Neuronal stem cell (in vitro differentiated cells): ENCODE measurements at regions not wholly inside any gene's neighbourhood (a gene's known extent, or its start where the extent isn't known, plus 50 kb on each side); places are given as distances from the start of the nearest gene placed in this dataset.

Experiments used
- DNase-seq: peaks from one replicate; pipeline ENCODE4 v3.0.0-alpha.2; 2013; ENCODE audit warnings: low spot score
- H2AFZ ChIP-seq: one replicate; pipeline ENCODE4 v1.6.1; 2013; ENCODE audit warnings: mild to moderate bottlenecking, low read length, inconsistent platforms
- H2AK5ac ChIP-seq: 2 replicates; pipeline ENCODE4 v1.6.1; 2013; ENCODE audit warnings: low read depth, mild to moderate bottlenecking, inconsistent platforms, low read length, moderate library complexity, mixed read lengths
- H2BK120ac ChIP-seq: 2 replicates; pipeline ENCODE4 v1.6.1; 2013; ENCODE audit warnings: low read depth, mild to moderate bottlenecking, inconsistent platforms, low read length, moderate library complexity, mixed read lengths
- H2BK12ac ChIP-seq: one replicate; pipeline ENCODE4 v1.6.1; 2013; ENCODE audit warnings: low read length, inconsistent platforms
- H2BK15ac ChIP-seq: 2 replicates; pipeline ENCODE4 v1.6.1; 2013; ENCODE audit warnings: mild to moderate bottlenecking, low read length, inconsistent platforms, mixed read lengths
- H2BK5ac ChIP-seq: one replicate; pipeline ENCODE4 v1.6.1; 2013; ENCODE audit warnings: inconsistent platforms, mild to moderate bottlenecking, low read length, moderate library complexity
- H3K14ac ChIP-seq: one replicate; pipeline ENCODE4 v1.6.1; 2013; ENCODE audit warnings: low read length, inconsistent platforms
- H3K18ac ChIP-seq: 2 replicates; pipeline ENCODE4 v1.6.1; 2013; ENCODE audit warnings: low read length, inconsistent platforms
- H3K23ac ChIP-seq: 2 replicates; pipeline ENCODE4 v1.6.1; 2013; ENCODE audit warnings: low read depth, mild to moderate bottlenecking, mixed read lengths, low read length, inconsistent platforms; ENCODE audit not compliant: poor library complexity
- H3K27ac ChIP-seq: replicated peaks from 3 replicates; pipeline ENCODE4 v1.5.1; 2013; ENCODE audit warnings: low read length, inconsistent platforms
- H3K27me3 ChIP-seq, 3 experiments: 2 replicates each; pipeline ENCODE4 v1.6.1; 2013; ENCODE audit warnings: low read length in 3 of 3, mild to moderate bottlenecking in 2 of 3, inconsistent platforms in 1 of 3, low read depth in 1 of 3, mixed read lengths in 1 of 3, moderate library complexity in 1 of 3; ENCODE audit not compliant: control insufficient read depth in 3 of 3, insufficient read depth in 3 of 3
- H3K36me3 ChIP-seq, 2 donors: replicated peaks in 1 of 2; 2 replicates each; pipeline ENCODE4 v1.6.1; 2013; ENCODE audit warnings: low read length in 2 of 2; ENCODE audit not compliant: control insufficient read depth in 2 of 2, insufficient read depth in 2 of 2
- H3K4ac ChIP-seq: 2 replicates; pipeline ENCODE4 v1.6.1; 2013; ENCODE audit warnings: inconsistent platforms, mild to moderate bottlenecking, low read length, moderate library complexity
- H3K4me1 ChIP-seq, 2 donors: 1 replicate in 1 of 2; 2 replicates in 1 of 2; pipeline ENCODE4 v1.6.1; 2013; ENCODE audit warnings: low read length in 2 of 2, low read depth in 1 of 2; ENCODE audit not compliant: control insufficient read depth in 2 of 2, insufficient read depth in 1 of 2
- H3K4me2 ChIP-seq: one replicate; pipeline ENCODE4 v1.6.1; 2013; ENCODE audit warnings: mild to moderate bottlenecking, low read length, inconsistent platforms; ENCODE audit not compliant: insufficient read depth, poor library complexity, severe bottlenecking
- H3K4me3 ChIP-seq, 2 donors: 2 replicates each; pipeline ENCODE4 v1.5.1; 2013; ENCODE audit warnings: low read length in 2 of 2, mild to moderate bottlenecking in 2 of 2, inconsistent platforms in 1 of 2, moderate library complexity in 1 of 2
- H3K79me1 ChIP-seq: one replicate; pipeline ENCODE4 v1.6.1; 2013; ENCODE audit warnings: low read depth, mild to moderate bottlenecking, inconsistent platforms, low read length, moderate library complexity
- H3K9ac ChIP-seq: one replicate; pipeline ENCODE4 v1.6.1; 2013; ENCODE audit warnings: mild to moderate bottlenecking, low read depth, low read length, inconsistent platforms; ENCODE audit not compliant: poor library complexity
- H3K9me3 ChIP-seq, 2 donors: replicated peaks in 1 of 2; 2 replicates each; pipeline versions ENCODE3 to v1.6.1; 2013; ENCODE audit warnings: low read length in 2 of 2, mild to moderate bottlenecking in 2 of 2, inconsistent platforms in 1 of 2, low read depth in 1 of 2, mixed read lengths in 1 of 2, moderate library complexity in 1 of 2; ENCODE audit not compliant: control insufficient read depth in 2 of 2, insufficient read depth in 1 of 2
- H4K8ac ChIP-seq: one replicate; pipeline ENCODE4 v1.6.1; 2013; ENCODE audit warnings: low read depth, mild to moderate bottlenecking, inconsistent platforms, low read length, moderate library complexity
- H4K91ac ChIP-seq: one replicate; pipeline ENCODE4 v1.6.1; 2013; ENCODE audit warnings: low read length, low read depth, mild to moderate bottlenecking, inconsistent platforms; ENCODE audit not compliant: poor library complexity
- WGBS, 2 donors: extraction: QIAGEN DNeasy Blood & Tissue Kit; methylation state at CpG; one replicate each; pipeline ENCODE4 v1.1.7; 2013; ENCODE audit warnings: missing lambda C conversion rate in 2 of 2, mixed read lengths in 1 of 2; ENCODE audit not compliant: insufficient read length in 2 of 2, insufficient replicate concordance in 1 of 2; ENCODE audit errors: extremely low coverage in 2 of 2; 5-methylcytosine and 5-hydroxymethylcytosine counted together

- H3K18ac ChIP-seq, result no peak overlapping the region
- no peak overlapping the region for H4K8ac ChIP-seq
- H3K14ac ChIP-seq, result no peak overlapping the region
- H3K9me3 ChIP-seq, result peaks cover 0 to 8% of the 10 kb centered on the region in 2 donors
- no peak overlapping the region for H2BK15ac ChIP-seq
- H3K9ac ChIP-seq, result no peak overlapping the region
- H2BK12ac ChIP-seq, result no peak overlapping the region
- H3K4me3 ChIP-seq, result no peak overlapping the region
- H3K4me1 ChIP-seq, result peaks cover 2 to 6% of the 10 kb centered on the region in 2 donors
- H3K23ac ChIP-seq, result no peak overlapping the region
- no peak overlapping the region for H2BK5ac ChIP-seq
- no CpG with 5 or more reads among the region's 7 CpGs for WGBS, 2 donors
- H2AK5ac ChIP-seq, result no peak overlapping the region
- H3K27ac ChIP-seq, result no peak overlapping the region
- no peaks in the 10 kb centered on the region for H3K79me1 ChIP-seq
- no peak overlapping the region for H3K4me2 ChIP-seq
- H2BK120ac ChIP-seq, result no peak overlapping the region
- H3K27me3 ChIP-seq, result peaks cover 0 to 55% (median 0%) of the 10 kb centered on the region in 3 experiments
- no peak overlapping the region for H4K91ac ChIP-seq
- no peaks in the 10 kb centered on the region for H3K36me3 ChIP-seq
- DNase-seq, result no peak
- no peak overlapping the region for H2AFZ ChIP-seq
- no peak overlapping the region for H3K4ac ChIP-seq
Observed at GRCh38 chr13:31433746-31434145, 234.0 kb downstream of the B3GLCT start.

DNA sequence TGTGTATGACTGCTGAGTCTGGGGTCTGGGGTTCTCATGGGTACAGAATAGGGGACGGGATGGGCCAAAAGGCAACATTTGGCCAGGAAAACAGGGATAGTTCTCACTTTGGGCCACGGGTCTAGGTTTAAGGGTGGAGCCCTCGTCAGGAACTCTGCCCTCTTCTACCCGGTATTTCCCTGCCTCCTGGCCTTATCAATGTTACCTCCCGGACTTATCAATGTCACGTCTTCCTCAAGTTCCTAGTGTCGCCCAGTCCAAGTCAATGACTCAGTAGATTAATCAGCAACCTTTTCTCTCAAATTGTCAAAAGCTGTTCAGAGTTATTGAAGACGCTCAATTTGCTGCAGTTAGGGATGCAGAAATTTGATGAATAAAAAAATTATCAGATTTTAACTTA, 234.8 kb downstream of the B3GLCT start:
- H2AK5ac ChIP-seq, result no peak overlapping the region
- H3K23ac ChIP-seq, result no peak overlapping the region
- H3K14ac ChIP-seq, result no peak overlapping the region
- peaks cover 0 to 63% (median 0%) of the 10 kb centered on the region in 3 experiments for H3K27me3 ChIP-seq
- no peak overlapping the region for H2BK15ac ChIP-seq
- no peak overlapping the region for H2BK5ac ChIP-seq
- H3K79me1 ChIP-seq, result no peaks in the 10 kb centered on the region
- no peak overlapping the region for H3K18ac ChIP-seq
- H3K36me3 ChIP-seq, result no peaks in the 10 kb centered on the region
- DNase-seq, result no peak
- H3K9me3 ChIP-seq, result peaks cover 0 to 8% of the 10 kb centered on the region in 2 donors
- H2BK12ac ChIP-seq, result no peak overlapping the region
- no peak overlapping the region for H4K8ac ChIP-seq
- WGBS, 2 donors, result no CpG with 5 or more reads among the region's 8 CpGs
- H3K4ac ChIP-seq, result no peak overlapping the region
- no peak overlapping the region for H3K9ac ChIP-seq
- no peak overlapping the region for H4K91ac ChIP-seq
- no peak overlapping the region for H2AFZ ChIP-seq
- H3K4me3 ChIP-seq, result no peak overlapping the region
- H3K4me2 ChIP-seq, result no peak overlapping the region
- H2BK120ac ChIP-seq, result no peak overlapping the region
- H3K4me1 ChIP-seq, result peaks cover 2 to 6% of the 10 kb centered on the region in 2 donors
- H3K27ac ChIP-seq, result no peak overlapping the region

- Histone ChIP-seq H2AK5ac (no peak overlapping the region), H3K14ac (no peak overlapping the region), H3K36me3 (no peaks in the 10 kb centered on the region), H3K18ac (no peak overlapping the region), H2BK12ac (no peak overlapping the region), H2BK15ac (no peak overlapping the region), H3K9me3 (peaks cover 0 to 8% of the 10 kb centered on the region in 2 donors), H2BK120ac (no peak overlapping the region), H3K27ac (no peak overlapping the region), H4K91ac (no peak overlapping the region), H3K23ac (no peak overlapping the region), H3K9ac (no peak overlapping the region), H4K8ac (no peak overlapping the region), H3K4me3 (no peak overlapping the region), H2BK5ac (no peak overlapping the region), H3K79me1 (no peaks in the 10 kb centered on the region), H3K27me3 (peaks cover 0 to 71% (median 0%) of the 10 kb centered on the region in 3 experiments), H3K4me2 (no peak overlapping the region), H3K4ac (no peak overlapping the region), H3K4me1 (peaks cover 2 to 6% of the 10 kb centered on the region in 2 donors), H2AFZ (no peak overlapping the region)
- no CpG with 5 or more reads among the region's 4 CpGs for WGBS, 2 donors
- DNase-seq, result no peak
Observed at GRCh38 chr13:31435536-31435935, 235.8 kb downstream of the B3GLCT start.

DNA sequence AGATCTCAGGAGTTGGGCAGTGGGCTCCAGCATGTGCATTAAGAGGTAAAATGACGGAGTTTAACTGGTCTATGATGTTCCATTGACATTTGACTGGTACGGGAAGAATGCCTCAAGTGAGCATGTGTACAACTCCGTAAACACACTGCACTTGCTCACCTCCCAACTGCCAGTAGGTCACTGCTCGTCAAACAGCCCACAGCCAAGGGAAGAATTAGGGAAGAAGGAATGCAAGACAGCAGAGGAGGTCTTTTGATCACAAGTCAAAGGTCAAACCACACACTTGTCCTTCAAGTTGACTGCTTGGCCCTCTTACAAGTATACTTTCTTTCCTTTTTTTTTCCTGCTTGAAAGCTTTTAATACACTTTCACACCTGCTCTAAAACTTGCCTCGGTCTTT, 236.7 kb downstream of the B3GLCT start:
- H2BK120ac ChIP-seq, result no peak overlapping the region
- H3K27me3 ChIP-seq, result peaks cover 0 to 80% (median 0%) of the 10 kb centered on the region in 3 experiments
- no peak overlapping the region for H3K14ac ChIP-seq
- H3K4me1 ChIP-seq, result peaks cover 2 to 6% of the 10 kb centered on the region in 2 donors
- no peak overlapping the region for H2AFZ ChIP-seq
- H3K9me3 ChIP-seq, result peaks cover 0 to 8% of the 10 kb centered on the region in 2 donors
- H3K36me3 ChIP-seq, result no peaks in the 10 kb centered on the region
- H3K79me1 ChIP-seq, result no peaks in the 10 kb centered on the region
- H4K91ac ChIP-seq, result no peak overlapping the region
- no peak overlapping the region for H3K4me3 ChIP-seq
- no peak overlapping the region for H2BK15ac ChIP-seq
- H4K8ac ChIP-seq, result no peak overlapping the region
- WGBS, 2 donors, result no CpG with 5 or more reads among the region's 5 CpGs
- H3K9ac ChIP-seq, result no peak overlapping the region
- H2AK5ac ChIP-seq, result no peak overlapping the region
- H3K27ac ChIP-seq, result no peak overlapping the region
- no peak overlapping the region for H2BK12ac ChIP-seq
- no peak overlapping the region for H3K4ac ChIP-seq
- H3K18ac ChIP-seq, result no peak overlapping the region
- H2BK5ac ChIP-seq, result no peak overlapping the region
- no peak for DNase-seq
- no peak overlapping the region for H3K23ac ChIP-seq
- H3K4me2 ChIP-seq, result no peak overlapping the region
